ENCODE measurements at regions not wholly inside any gene's neighbourhood (a gene's known extent, or its start where the extent isn't known, plus 50 kb on each side); places are given as distances from the start of the nearest gene placed in this dataset.

DNA sequence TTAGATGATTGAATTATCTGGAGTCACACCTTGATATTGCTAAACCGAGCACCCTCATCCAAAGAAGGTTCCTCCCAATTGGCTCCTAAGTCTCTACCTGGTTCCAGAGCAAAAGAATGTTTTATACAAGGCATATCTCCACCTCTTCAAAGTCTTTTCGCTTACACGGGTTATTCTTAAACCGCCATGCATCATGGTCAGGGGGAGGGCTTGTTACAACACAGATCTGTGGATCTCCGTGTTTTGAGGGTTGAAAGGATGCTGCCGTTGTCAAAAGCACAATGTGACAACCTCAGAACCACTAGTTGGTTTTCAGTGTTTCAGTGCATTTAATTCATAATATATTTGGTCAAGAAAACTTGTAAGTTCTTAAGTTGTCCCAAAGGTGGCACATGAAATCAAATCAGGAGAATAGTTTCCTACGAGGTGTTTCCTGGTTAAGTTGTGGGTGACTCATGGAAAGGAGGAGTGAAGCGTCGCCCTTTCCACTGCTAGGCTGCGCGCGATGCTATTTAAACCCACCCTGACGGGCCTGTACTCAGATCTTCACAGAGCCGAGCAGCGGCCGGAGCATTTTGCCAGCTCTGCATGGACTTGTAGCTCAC, 1531.6 kb upstream of the TPTE start:
- Histone ChIP-seq H3K79me2 (ENCODE audit: control insufficient read depth, insufficient read depth, low read length) (no peaks in the 10 kb centered on the region), H3K9ac (ENCODE audit: control insufficient read depth, extremely low read depth, insufficient read depth, low read length) (no peak overlapping the region), H4K20me1 (ENCODE audit: control insufficient read depth, extremely low read depth, insufficient read depth, low read length) (no peaks in the 10 kb centered on the region), H3K4me3 (ENCODE audit: control insufficient read depth in 2 of 3, extremely low read depth in 1 of 3, insufficient read depth in 2 of 3, low read depth in 1 of 3, low read length in 3 of 3) (no peak overlapping the region), H3K27me3 (ENCODE audit: control insufficient read depth, extremely low read depth, insufficient read depth, low read length) (no peaks in the 10 kb centered on the region), H3K9me1 (ENCODE audit: control insufficient read depth, extremely low read depth, insufficient read depth, low read length) (no peaks in the 10 kb centered on the region), H3K27ac (ENCODE audit: control insufficient read depth, insufficient read depth, low read length) (no peak overlapping the region), H3K4me2 (ENCODE audit: control insufficient read depth, extremely low read depth, insufficient read depth, low read depth, low read length) (no peak overlapping the region), H3K36me3 (ENCODE audit: control insufficient read depth in 2 of 2, extremely low read depth in 1 of 2, insufficient read depth in 2 of 2, low read length in 2 of 2) (no peaks in the 10 kb centered on the region), H3K9me3 (ENCODE audit: control insufficient read depth, low read depth, low read length) (peaks cover 48% of the 10 kb centered on the region), H3K4me1 (ENCODE audit: control insufficient read depth, extremely low read depth, insufficient read depth, low read length) (no peaks in the 10 kb centered on the region), H2AFZ (ENCODE audit: control insufficient read depth, low read length) (no peak overlapping the region)
- FAIRE-seq (no peak), DNase-seq (ENCODE audit: low read depth, low spot score) (no peak)
- dilution Hi-C loops (cut with MboI; ENCODE audit: extremely low pct_ligation_motif_present, low sequenced_read_pairs) = no loop called here
- TF ChIP-seq, protein P1, sequence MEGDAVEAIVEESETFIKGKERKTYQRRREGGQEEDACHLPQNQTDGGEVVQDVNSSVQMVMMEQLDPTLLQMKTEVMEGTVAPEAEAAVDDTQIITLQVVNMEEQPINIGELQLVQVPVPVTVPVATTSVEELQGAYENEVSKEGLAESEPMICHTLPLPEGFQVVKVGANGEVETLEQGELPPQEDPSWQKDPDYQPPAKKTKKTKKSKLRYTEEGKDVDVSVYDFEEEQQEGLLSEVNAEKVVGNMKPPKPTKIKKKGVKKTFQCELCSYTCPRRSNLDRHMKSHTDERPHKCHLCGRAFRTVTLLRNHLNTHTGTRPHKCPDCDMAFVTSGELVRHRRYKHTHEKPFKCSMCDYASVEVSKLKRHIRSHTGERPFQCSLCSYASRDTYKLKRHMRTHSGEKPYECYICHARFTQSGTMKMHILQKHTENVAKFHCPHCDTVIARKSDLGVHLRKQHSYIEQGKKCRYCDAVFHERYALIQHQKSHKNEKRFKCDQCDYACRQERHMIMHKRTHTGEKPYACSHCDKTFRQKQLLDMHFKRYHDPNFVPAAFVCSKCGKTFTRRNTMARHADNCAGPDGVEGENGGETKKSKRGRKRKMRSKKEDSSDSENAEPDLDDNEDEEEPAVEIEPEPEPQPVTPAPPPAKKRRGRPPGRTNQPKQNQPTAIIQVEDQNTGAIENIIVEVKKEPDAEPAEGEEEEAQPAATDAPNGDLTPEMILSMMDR (optimal IDR thresholded peaks at IDR 0.05 in 1 of 3, IDR thresholded peaks at IDR 0.05 in 1 of 3, conservative IDR thresholded peaks at IDR 0.05 in 1 of 3; ENCODE audit: extremely low read depth in 1 of 3, insufficient read depth in 2 of 3, low read length in 3 of 3) = no peak
- no peak for TF ChIP-seq EZH2 (IDR thresholded peaks at IDR 0.05; ENCODE audit: low read length)

DNA sequence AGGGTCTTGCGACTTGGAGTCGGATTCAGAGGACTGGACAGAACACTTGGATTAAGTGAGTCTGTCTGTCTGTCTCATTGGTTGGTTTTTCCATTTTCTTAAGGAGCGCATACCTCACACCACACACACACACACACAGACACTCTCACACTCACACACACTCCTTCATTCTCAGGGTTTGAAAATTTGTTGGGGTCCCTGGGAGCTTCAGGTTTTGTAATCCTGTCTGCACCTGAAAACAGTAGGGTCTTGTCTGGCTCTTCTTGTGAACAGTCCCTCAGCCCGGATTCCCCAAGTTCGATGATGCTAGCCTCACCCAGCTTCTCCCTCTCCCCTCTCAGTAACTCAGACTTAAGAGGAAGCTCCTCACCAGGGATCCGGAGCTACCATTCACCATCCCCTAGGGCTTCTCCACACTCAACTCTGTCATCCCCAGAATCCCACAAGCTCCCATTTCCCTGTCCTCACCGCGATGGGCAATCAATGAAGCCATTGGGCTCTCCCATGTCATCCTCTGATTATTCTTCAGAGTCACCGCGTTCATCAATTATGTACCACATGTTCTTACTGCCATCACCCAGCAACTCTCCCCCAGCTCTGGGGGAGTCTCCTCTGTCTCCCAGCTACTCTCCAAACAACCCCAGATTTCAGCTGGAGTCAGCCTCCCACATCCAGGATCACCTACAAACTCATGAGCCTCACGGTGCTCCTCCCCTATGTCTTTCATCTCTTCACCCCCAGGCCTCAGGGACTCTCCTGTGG, 1530.9 kb upstream of the TPTE start:
- dilution Hi-C loops (cut with MboI; ENCODE audit: extremely low pct_ligation_motif_present, low sequenced_read_pairs) = no loop called here
- no peak for FAIRE-seq
- TF ChIP-seq, protein P1 (optimal IDR thresholded peaks at IDR 0.05 in 1 of 3, IDR thresholded peaks at IDR 0.05 in 1 of 3, conservative IDR thresholded peaks at IDR 0.05 in 1 of 3; ENCODE audit: extremely low read depth in 1 of 3, insufficient read depth in 2 of 3, low read length in 3 of 3) = no peak
- TF ChIP-seq EZH2 (IDR thresholded peaks at IDR 0.05; ENCODE audit: low read length) = no peak
- no peak overlapping the region for H3K4me2 ChIP-seq (ENCODE audit: control insufficient read depth, extremely low read depth, insufficient read depth, low read depth, low read length)
- no peaks in the 10 kb centered on the region for H3K36me3 ChIP-seq (ENCODE audit: control insufficient read depth in 2 of 2, extremely low read depth in 1 of 2, insufficient read depth in 2 of 2, low read length in 2 of 2)
- H3K27ac ChIP-seq (ENCODE audit: control insufficient read depth, insufficient read depth, low read length) = no peak overlapping the region
- no peaks in the 10 kb centered on the region for H3K27me3 ChIP-seq (ENCODE audit: control insufficient read depth, extremely low read depth, insufficient read depth, low read length)
- H4K20me1 ChIP-seq (ENCODE audit: control insufficient read depth, extremely low read depth, insufficient read depth, low read length) = no peaks in the 10 kb centered on the region
- H3K4me3 ChIP-seq (ENCODE audit: control insufficient read depth in 2 of 3, extremely low read depth in 1 of 3, insufficient read depth in 2 of 3, low read depth in 1 of 3, low read length in 3 of 3) = no peak overlapping the region
- no peaks in the 10 kb centered on the region for H3K9me1 ChIP-seq (ENCODE audit: control insufficient read depth, extremely low read depth, insufficient read depth, low read length)
- no peaks in the 10 kb centered on the region for H3K4me1 ChIP-seq (ENCODE audit: control insufficient read depth, extremely low read depth, insufficient read depth, low read length)
- H3K9me3 ChIP-seq (ENCODE audit: control insufficient read depth, low read depth, low read length) = peaks cover 49% of the 10 kb centered on the region
- H3K79me2 ChIP-seq (ENCODE audit: control insufficient read depth, insufficient read depth, low read length) = no peaks in the 10 kb centered on the region
- no peak overlapping the region for H2AFZ ChIP-seq (ENCODE audit: control insufficient read depth, low read length)
- no peak overlapping the region for H3K9ac ChIP-seq (ENCODE audit: control insufficient read depth, extremely low read depth, insufficient read depth, low read length)
- DNase-seq (ENCODE audit: low read depth, low spot score) = no peak

All from keratinocyte (primary cell).